ENCODE measurements at regions not wholly inside any gene's neighbourhood (a gene's known extent, or its start where the extent isn't known, plus 50 kb on each side); places are given as distances from the start of the nearest gene placed in this dataset.
"Not testable (repeated sequence)": the region's sequence is repeated elsewhere in the genome, so short reads cannot be mapped to it uniquely, and the experiment has no call there.

- DNase-seq = no peak
Measured at GRCh38 chr11:31956310-31956709, 134.6 kb upstream of the RCN1 start.

GRCh38 chr11:31955838-31956237 lies 135.0 kb upstream of the RCN1 start:
- no peak for DNase-seq

- DNase-seq = no peak
Measured at GRCh38 chr11:31953803-31954327, 137.0 kb upstream of the RCN1 start.

- DNase-seq = not testable (repeated sequence)
Measured at GRCh38 chr11:31949733-31950200, 138.6 kb upstream of the PAX6 start.

GRCh38 chr11:31947051-31947450 lies 135.9 kb upstream of the PAX6 start:
- no peak for DNase-seq

- no peak for DNase-seq
Measured at GRCh38 chr11:31943056-31943780, 132.1 kb upstream of the PAX6 start.

- no peak for DNase-seq
Measured at GRCh38 chr11:31940371-31941037, 129.4 kb upstream of the PAX6 start.

- no peak for DNase-seq
Measured at GRCh38 chr11:31939004-31939403, 127.9 kb upstream of the PAX6 start.

GRCh38 chr11:31936312-31936711 lies 125.2 kb upstream of the PAX6 start:
- no peak for DNase-seq

GRCh38 chr11:31932879-31933278 lies 121.8 kb upstream of the PAX6 start:
- DNase-seq = no peak

GRCh38 chr11:31927982-31928381 lies 116.9 kb upstream of the PAX6 start:
- DNase-seq = no peak

GRCh38 chr11:31926816-31927528 lies 115.8 kb upstream of the PAX6 start:
- DNase-seq = no peak

GRCh38 chr11:31926106-31926505 lies 115.0 kb upstream of the PAX6 start:
- DNase-seq = no peak

GRCh38 chr11:31922450-31922849 lies 111.3 kb upstream of the PAX6 start:
- no peak for DNase-seq

GRCh38 chr11:31921081-31921480 lies 110.0 kb upstream of the PAX6 start:
- no peak for DNase-seq

- DNase-seq = no peak
Measured at GRCh38 chr11:31919175-31919574, 108.1 kb upstream of the PAX6 start.

GRCh38 chr11:31915867-31916266 lies 104.7 kb upstream of the PAX6 start:
- DNase-seq = no peak

- DNase-seq = no peak
Measured at GRCh38 chr11:31913985-31914384, 102.9 kb upstream of the PAX6 start.

GRCh38 chr11:31912808-31913207 lies 101.7 kb upstream of the PAX6 start:
- DNase-seq = no peak

- no peak for DNase-seq
Measured at GRCh38 chr11:31910950-31911576, 99.9 kb upstream of the PAX6 start.

GRCh38 chr11:31903225-31904074 lies 92.3 kb upstream of the PAX6 start:
- no peak for DNase-seq

GRCh38 chr11:31902706-31903105 lies 91.6 kb upstream of the PAX6 start:
- DNase-seq = no peak

Measured in NCI-H1105 (cell line).